ENCODE measurements at regions not wholly inside any gene's neighbourhood (a gene's known extent, or its start where the extent isn't known, plus 50 kb on each side); places are given as distances from the start of the nearest gene placed in this dataset.

GRCh38 chr4:18840481-18840880, 818.9 kb upstream of the LCORL start:
- no peaks in the 10 kb centered on the region for H3K27me3 ChIP-seq (ENCODE audit: insufficient read depth)
- no peak overlapping the region for H3K27ac ChIP-seq (ENCODE audit: low read depth in 2 of 2, low read length in 1 of 2)
- no peak overlapping the region for H3K9ac ChIP-seq
- 52% methylated on average over 3 of the region's 3 CpGs for WGBS (ENCODE audit: low lambda C conversion rate)
- no peaks in the 10 kb centered on the region for H3K9me2 ChIP-seq
- POLR2A ChIA-PET, result no interaction called here
- CTCF ChIA-PET, result no interaction called here
- TF ChIP-seq ELF1 (IDR thresholded peaks at IDR 0.05), result no peak
- peaks cover 10% of the 10 kb centered on the region for H3F3A ChIP-seq (replicated peaks; ENCODE audit: insufficient read depth)
- no peak overlapping the region for H3K4me3 ChIP-seq (ENCODE audit: low read depth in 2 of 2, low read length in 1 of 2)
- no peak for DNase-seq
- no peaks in the 10 kb centered on the region for H3K9me3 ChIP-seq
- no peaks in the 10 kb centered on the region for H3K4me1 ChIP-seq (ENCODE audit: control insufficient read depth in 1 of 2, insufficient read depth in 2 of 2, low read depth in 1 of 2, low read length in 1 of 2)
- no peaks in the 10 kb centered on the region for H4K20me1 ChIP-seq (ENCODE audit: insufficient read depth)
- H3K4me2 ChIP-seq, result no peak overlapping the region
- H2AFZ ChIP-seq (ENCODE audit: low read depth), result no peak overlapping the region
- no peaks in the 10 kb centered on the region for H3K36me3 ChIP-seq (replicated peaks in 1 of 2; ENCODE audit: control insufficient read depth in 1 of 2, insufficient read depth in 2 of 2, low read length in 1 of 2)
- no peaks in the 10 kb centered on the region for H3K79me2 ChIP-seq (ENCODE audit: insufficient read depth)

GRCh38 chr4:18816228-18816895, 794.8 kb upstream of the LCORL start:
- no peak overlapping the region for H3K4me3 ChIP-seq (ENCODE audit: low read depth in 2 of 2, low read length in 1 of 2)
- POLR2A ChIA-PET, result no interaction called here
- H3K9ac ChIP-seq, result no peak overlapping the region
- no peak overlapping the region for H3K27ac ChIP-seq (ENCODE audit: low read depth in 2 of 2, low read length in 1 of 2)
- H3F3A ChIP-seq (replicated peaks; ENCODE audit: insufficient read depth), result no peaks in the 10 kb centered on the region
- H3K9me3 ChIP-seq, result no peaks in the 10 kb centered on the region
- H4K20me1 ChIP-seq (ENCODE audit: insufficient read depth), result no peaks in the 10 kb centered on the region
- TF ChIP-seq IRF3 (IDR thresholded peaks at IDR 0.05; ENCODE audit: low read depth, low read length), result no peak
- no peak for TF ChIP-seq TEAD4 (IDR thresholded peaks at IDR 0.05; ENCODE audit: borderline replicate concordance, insufficient read depth)
- no peak for TF ChIP-seq POLR2AphosphoS5 (IDR thresholded peaks at IDR 0.05; ENCODE audit: low read depth, low read length)
- no peak for TF ChIP-seq USF1 (IDR thresholded peaks at IDR 0.05; ENCODE audit: borderline replicate concordance, low read depth)
- no peak for TF ChIP-seq ZBTB33 (IDR thresholded peaks at IDR 0.05; ENCODE audit: borderline replicate concordance, low read depth)
- no peak for TF ChIP-seq YY1 (IDR thresholded peaks at IDR 0.05; ENCODE audit: low read depth)
- TF ChIP-seq MEF2A (IDR thresholded peaks at IDR 0.05; ENCODE audit: borderline replicate concordance, low read depth), result no peak
- no peak for TF ChIP-seq EZH2phosphoT487 (IDR thresholded peaks at IDR 0.05; ENCODE audit: borderline replicate concordance, low read depth)
- no peak for TF ChIP-seq ELF1 (IDR thresholded peaks at IDR 0.05)
- no peak for TF ChIP-seq USF2 (IDR thresholded peaks at IDR 0.05; ENCODE audit: borderline replicate concordance, low read depth, low read length)
- TF ChIP-seq TAF1 (IDR thresholded peaks at IDR 0.05; ENCODE audit: borderline replicate concordance, low read depth, low read length), result no peak
- TF ChIP-seq FOXM1 (IDR thresholded peaks at IDR 0.05; ENCODE audit: low read depth), result no peak
- TF ChIP-seq REST (IDR thresholded peaks at IDR 0.05; ENCODE audit: low read depth, low read length), result no peak
- no peak for TF ChIP-seq TCF12 (IDR thresholded peaks at IDR 0.05)
- no peak overlapping the region for H2AFZ ChIP-seq (ENCODE audit: low read depth)
- 48% methylated on average over 4 of the region's 4 CpGs for WGBS (ENCODE audit: low lambda C conversion rate)
- H3K9me2 ChIP-seq, result no peaks in the 10 kb centered on the region
- no peaks in the 10 kb centered on the region for H3K27me3 ChIP-seq (ENCODE audit: insufficient read depth)
- H3K36me3 ChIP-seq (replicated peaks in 1 of 2; ENCODE audit: control insufficient read depth in 1 of 2, insufficient read depth in 2 of 2, low read length in 1 of 2), result no peaks in the 10 kb centered on the region
- no peak overlapping the region for H3K4me2 ChIP-seq
- no peaks in the 10 kb centered on the region for H3K4me1 ChIP-seq (ENCODE audit: control insufficient read depth in 1 of 2, insufficient read depth in 2 of 2, low read depth in 1 of 2, low read length in 1 of 2)
- H3K79me2 ChIP-seq (ENCODE audit: insufficient read depth), result no peaks in the 10 kb centered on the region
- DNase-seq, result no peak
- CTCF ChIA-PET, result interaction anchor here (1.2 to 1.4 kb wide), 2 partner anchors 11 to 15 kb away, joined by 4 read pairs; no protein-coding TSS in a partner anchor

Measured in SK-N-SH (cell line).